Loucy (cell line): ENCODE measurements at regions not wholly inside any gene's neighbourhood (a gene's known extent, or its start where the extent isn't known, plus 50 kb on each side); places are given as distances from the start of the nearest gene placed in this dataset.

Experiments
- H2AFZ ChIP-seq: fragments of 200-600 bp; sonication (generic); 2 replicates; pipeline ENCODE4 v1.6.0; 2016; ENCODE audit warnings: antibody characterized with exemption, mild to moderate bottlenecking, low read length, moderate library complexity
- H3F3A ChIP-seq: fragments of 200-600 bp; 2 replicates; pipeline ENCODE4 v1.6.0; 2016; ENCODE audit warnings: antibody characterized with exemption, low read depth, mild to moderate bottlenecking
- H3K27me3 ChIP-seq: fragments of 200-600 bp; sonication (generic); 2 replicates; pipeline ENCODE4 v1.6.1; 2014; ENCODE audit warnings: low read length, mild to moderate bottlenecking; ENCODE audit not compliant: insufficient read depth, poor library complexity, severe bottlenecking
- H3K36me3 ChIP-seq: fragments of 200-600 bp; sonication (generic); 2 replicates; pipeline ENCODE4 v1.6.1; 2016; ENCODE audit warnings: low read length; ENCODE audit not compliant: insufficient read depth
- H3K4me1 ChIP-seq: fragments of 200-600 bp; sonication (generic); 2 replicates; pipeline ENCODE4 v1.5.1; 2014; ENCODE audit warnings: low read length, mild to moderate bottlenecking; ENCODE audit not compliant: insufficient read depth, poor library complexity, severe bottlenecking
- H3K4me2 ChIP-seq: fragments of 200-600 bp; sonication (generic); 2 replicates; pipeline ENCODE4 v1.6.0; 2014; ENCODE audit warnings: antibody characterized with exemption, low read length, low read depth, mild to moderate bottlenecking; ENCODE audit not compliant: poor library complexity, severe bottlenecking
- H3K4me3 ChIP-seq: fragments of 200-600 bp; sonication (generic); 2 replicates; pipeline ENCODE4 v1.5.1; 2014; ENCODE audit warnings: low read length, mild to moderate bottlenecking, mixed read lengths; ENCODE audit not compliant: poor library complexity, severe bottlenecking
- H3K79me2 ChIP-seq: fragments of 200-600 bp; sonication (generic); 2 replicates; pipeline ENCODE4 v1.6.1; 2014; ENCODE audit warnings: low read length; ENCODE audit not compliant: insufficient read depth
- H3K9ac ChIP-seq: fragments of 200-600 bp; sonication (generic); 2 replicates; pipeline ENCODE4 v1.6.0; 2014; ENCODE audit warnings: mild to moderate bottlenecking, low read depth, low read length, moderate library complexity; ENCODE audit not compliant: poor library complexity, severe bottlenecking
- H3K9me2 ChIP-seq: fragments of 200-600 bp; sonication (generic); replicated peaks from 2 replicates; pipeline ENCODE4 v1.6.1; 2016; ENCODE audit warnings: low read depth, low read length, mixed read lengths
- H3K9me3 ChIP-seq: fragments of 200-600 bp; sonication (generic); 2 replicates; pipeline ENCODE4 v1.6.1; 2014; ENCODE audit warnings: mild to moderate bottlenecking, antibody characterized with exemption, low read length, low read depth; ENCODE audit not compliant: insufficient read depth
- H4K20me1 ChIP-seq: fragments of 200-600 bp; sonication (generic); 2 replicates; pipeline ENCODE4 v1.6.0; 2014; ENCODE audit warnings: antibody characterized with exemption, low read length, mild to moderate bottlenecking; ENCODE audit not compliant: insufficient read depth, poor library complexity, severe bottlenecking
- CTCF ChIP-seq: fragments of 200-600 bp; sonication (generic); conservative IDR thresholded peaks from 2 replicates; pipeline ENCODE4 v1.5.1; 2014; ENCODE audit warnings: mild to moderate bottlenecking, antibody characterized with exemption, low read length
- EZH2phosphoT487 ChIP-seq: fragments of 200-600 bp; IDR thresholded peaks from 2 replicates; pipeline ENCODE4 v1.6.1; 2018; ENCODE audit warnings: antibody characterized with exemption, mild to moderate bottlenecking, moderate library complexity, borderline replicate concordance

- no peak overlapping the region for H3K4me3 ChIP-seq
- no peak overlapping the region for H2AFZ ChIP-seq
- H3K9ac ChIP-seq: no peak overlapping the region
- no peak overlapping the region for H3K4me2 ChIP-seq
- H3K4me1 ChIP-seq: no peaks in the 10 kb centered on the region
- no peaks in the 10 kb centered on the region for H3F3A ChIP-seq
- H3K36me3 ChIP-seq: no peaks in the 10 kb centered on the region
- TF ChIP-seq EZH2phosphoT487: no peak
- no peak for TF ChIP-seq CTCF
- no peaks in the 10 kb centered on the region for H3K9me3 ChIP-seq
- no peaks in the 10 kb centered on the region for H4K20me1 ChIP-seq
- H3K27me3 ChIP-seq: no peaks in the 10 kb centered on the region
- H3K9me2 ChIP-seq: no peaks in the 10 kb centered on the region
- no peaks in the 10 kb centered on the region for H3K79me2 ChIP-seq
Measured at GRCh38 chr2:168401771-168402170, 54.3 kb upstream of the CERS6 start.

GRCh38 chr2:168402531-168402930 is 53.5 kb upstream of the CERS6 start:
- H2AFZ ChIP-seq: no peak overlapping the region
- no peaks in the 10 kb centered on the region for H3K27me3 ChIP-seq
- H4K20me1 ChIP-seq: no peaks in the 10 kb centered on the region
- no peak overlapping the region for H3K9ac ChIP-seq
- H3K79me2 ChIP-seq: no peaks in the 10 kb centered on the region
- TF ChIP-seq CTCF (no peak), EZH2phosphoT487 (no peak)
- no peaks in the 10 kb centered on the region for H3K36me3 ChIP-seq
- H3K9me2 ChIP-seq: no peaks in the 10 kb centered on the region
- H3K4me2 ChIP-seq: no peak overlapping the region
- no peaks in the 10 kb centered on the region for H3K9me3 ChIP-seq
- no peak overlapping the region for H3K4me3 ChIP-seq
- H3K4me1 ChIP-seq: no peaks in the 10 kb centered on the region
- H3F3A ChIP-seq: no peaks in the 10 kb centered on the region

- Histone ChIP-seq H3K9me3 (peaks cover 3% of the 10 kb centered on the region; the same call in 1 of the 2 replicates), H2AFZ (no peak overlapping the region), H3K9ac (no peak overlapping the region), H4K20me1 (no peaks in the 10 kb centered on the region), H3K4me2 (no peak overlapping the region), H3K4me1 (no peaks in the 10 kb centered on the region), H3K4me3 (no peak overlapping the region), H3F3A (no peaks in the 10 kb centered on the region), H3K36me3 (no peaks in the 10 kb centered on the region), H3K27me3 (no peaks in the 10 kb centered on the region), H3K9me2 (no peaks in the 10 kb centered on the region), H3K79me2 (no peaks in the 10 kb centered on the region)
- no peak for TF ChIP-seq CTCF
Measured at GRCh38 chr2:168403736-168404135, 52.3 kb upstream of the CERS6 start.
